PC-9 (cell line): ENCODE measurements at regions not wholly inside any gene's neighbourhood (a gene's known extent, or its start where the extent isn't known, plus 50 kb on each side); places are given as distances from the start of the nearest gene placed in this dataset.

Source experiments
- BruUV-seq: library from RNA; stranded (reverse); fragments of 400-500 nt; replicated peaks from 2 replicates; lab custom pipeline; 2021; lab: Mats Ljungman, UMichigan
- CTCF ChIA-PET: fragments of 300-600 bp; sonication (Branson Sonifier 250); formaldehyde crosslinking; loops from one replicate; lab custom pipeline; 2022; ENCODE audit warnings: antibody characterized with exemption; lab: Charles Lee
- POLR2A ChIA-PET: fragments of 300-600 bp; sonication (Branson Sonifier 250); formaldehyde crosslinking; loops from one replicate; lab custom pipeline; 2022; ENCODE audit warnings: antibody characterized with exemption; ENCODE audit not compliant: unreplicated experiment; lab: Charles Lee
- DNase-seq, 2 experiments: peaks; one replicate each; pipeline versions ENCODE4 v3.0.0 to v3.0.0-alpha.2; 2015 to 2022; ENCODE audit warnings: mixed read lengths in 1 of 2
- H2AFZ ChIP-seq: fragments of 200-600 bp; sonication (generic); 2 replicates; pipeline ENCODE4 v1.8.1; 2017; ENCODE audit warnings: antibody characterized with exemption
- H3F3A ChIP-seq: fragments of 200-600 bp; sonication (generic); 2 replicates; pipeline ENCODE4 v1.8.1; 2017; ENCODE audit warnings: antibody characterized with exemption, mild to moderate bottlenecking, low read depth; ENCODE audit not compliant: insufficient read depth
- H3K27ac ChIP-seq: fragments of 200-600 bp; sonication (generic); 2 replicates; pipeline ENCODE4 v1.6.1; 2016; ENCODE audit warnings: mixed run types
- H3K27me3 ChIP-seq: fragments of 200-600 bp; sonication (generic); 2 replicates; pipeline ENCODE4 v1.6.1; 2016; ENCODE audit warnings: low read depth, mixed run types; ENCODE audit not compliant: insufficient read depth
- H3K36me3 ChIP-seq: fragments of 200-600 bp; sonication (generic); 2 replicates; pipeline ENCODE4 v1.6.1; 2016; ENCODE audit warnings: low read depth, mixed run types
- H3K4me1 ChIP-seq: fragments of 200-600 bp; sonication (generic); replicated peaks from 2 replicates; pipeline ENCODE4 v1.6.1; 2016; ENCODE audit warnings: mixed run types; ENCODE audit not compliant: insufficient read depth
- H3K4me2 ChIP-seq: fragments of 200-600 bp; sonication (generic); 2 replicates; pipeline ENCODE4 v1.6.1; 2017; ENCODE audit warnings: mixed run types
- H3K4me3 ChIP-seq: fragments of 200-600 bp; sonication (generic); 2 replicates; pipeline ENCODE4 v1.6.1; 2016; ENCODE audit warnings: mixed run types
- H3K79me2 ChIP-seq: fragments of 200-600 bp; sonication (generic); 2 replicates; pipeline ENCODE4 v1.6.1; 2017; ENCODE audit warnings: low read depth, mixed run types
- H3K9me2 ChIP-seq: fragments of 200-600 bp; sonication (generic); 2 replicates; pipeline ENCODE4 v1.8.1; 2017; ENCODE audit warnings: mild to moderate bottlenecking; ENCODE audit not compliant: insufficient read depth
- H3K9me3 ChIP-seq: fragments of 200-600 bp; sonication (generic); 2 replicates; pipeline ENCODE4 v1.8.1; 2016; ENCODE audit warnings: low read depth; ENCODE audit not compliant: insufficient read depth
- H4K20me1 ChIP-seq: fragments of 200-600 bp; sonication (generic); 2 replicates; pipeline ENCODE4 v1.8.1; 2017; ENCODE audit not compliant: insufficient read depth
- CTCF ChIP-seq: fragments of 200-600 bp; sonication (generic); conservative IDR thresholded peaks from 2 replicates; pipeline ENCODE4 v1.6.1; 2017; ENCODE audit warnings: mixed run types, antibody characterized with exemption, mild to moderate bottlenecking, moderate library complexity
- EZH2 ChIP-seq: fragments of 200-600 bp; sonication (generic); IDR thresholded peaks from 2 replicates; pipeline ENCODE4 v1.8.0; 2017; ENCODE audit warnings: antibody characterized with exemption, low read depth
- intact Hi-C: fragments of 100-400 bp; cut with micrococcal nuclease; formaldehyde crosslinking; loops from one replicate; pipeline ENCODE4 v1.10.0; 2022; ENCODE audit not compliant: unreplicated experiment

- no peak overlapping the region for H3K27ac ChIP-seq
- ChIA-PET POLR2A (no interaction called here), CTCF (no interaction called here)
- H4K20me1 ChIP-seq = no peaks in the 10 kb centered on the region
- intact Hi-C loops = no loop called here
- H3K4me1 ChIP-seq = no peaks in the 10 kb centered on the region
- no peaks in the 10 kb centered on the region for H3K36me3 ChIP-seq
- DNase-seq = no peak
- H3K27me3 ChIP-seq = peaks cover 58% of the 10 kb centered on the region
- no peak overlapping the region for H3K4me2 ChIP-seq
- H2AFZ ChIP-seq = no peak overlapping the region
- H3K79me2 ChIP-seq = no peaks in the 10 kb centered on the region
- TF ChIP-seq EZH2 (no peak), CTCF (no peak)
- H3F3A ChIP-seq = no peaks in the 10 kb centered on the region
- no peaks in the 10 kb centered on the region for H3K9me3 ChIP-seq
- H3K9me2 ChIP-seq = no peaks in the 10 kb centered on the region
- no peak overlapping the region for H3K4me3 ChIP-seq
- BruUV-seq = no TSS peak
Measured at GRCh38 chr19:13561461-13561860, 55.2 kb upstream of the CACNA1A start.

- peaks cover 63% of the 10 kb centered on the region for H3K27me3 ChIP-seq
Measured at GRCh38 chr19:13557756-13558398, 51.6 kb upstream of the CACNA1A start.

GRCh38 chr19:13556552-13556951 is 50.3 kb upstream of the CACNA1A start:
- H3K27me3 ChIP-seq = peaks cover 69% of the 10 kb centered on the region
- TF ChIP-seq CTCF = no peak
- TF ChIP-seq EZH2 = no peak
- H3K36me3 ChIP-seq = no peaks in the 10 kb centered on the region
- H3K4me1 ChIP-seq = no peaks in the 10 kb centered on the region
- no peak overlapping the region for H3K4me2 ChIP-seq
- no peaks in the 10 kb centered on the region for H4K20me1 ChIP-seq
- ChIA-PET CTCF (no interaction called here), POLR2A (no interaction called here)
- no peak overlapping the region for H3K4me3 ChIP-seq
- no peaks in the 10 kb centered on the region for H3K9me2 ChIP-seq
- no peaks in the 10 kb centered on the region for H3K9me3 ChIP-seq
- H2AFZ ChIP-seq = no peak overlapping the region
- no TSS peak for BruUV-seq
- H3K27ac ChIP-seq = no peak overlapping the region
- H3K79me2 ChIP-seq = no peaks in the 10 kb centered on the region
- no peaks in the 10 kb centered on the region for H3F3A ChIP-seq
- DNase-seq = no peak
- intact Hi-C loops = no loop called here

More at GRCh38 chr19:13557756-13558398, 51.6 kb upstream of the CACNA1A start:
- H3F3A ChIP-seq = no peaks in the 10 kb centered on the region
- BruUV-seq = no TSS peak
- H3K36me3 ChIP-seq = no peaks in the 10 kb centered on the region
- no peak overlapping the region for H3K4me2 ChIP-seq
- no peaks in the 10 kb centered on the region for H4K20me1 ChIP-seq
- no peaks in the 10 kb centered on the region for H3K9me3 ChIP-seq
- no peaks in the 10 kb centered on the region for H3K79me2 ChIP-seq
- no peaks in the 10 kb centered on the region for H3K4me1 ChIP-seq
- H3K27ac ChIP-seq = no peak overlapping the region
- H2AFZ ChIP-seq = no peak overlapping the region
- ChIA-PET POLR2A (no interaction called here), CTCF (no interaction called here)
- intact Hi-C loops = no loop called here
- DNase-seq = no peak
- H3K4me3 ChIP-seq = no peak overlapping the region
- TF ChIP-seq EZH2 (no peak), CTCF (no peak)
- H3K9me2 ChIP-seq = no peaks in the 10 kb centered on the region
